Dermis blood vessel endothelial cell (primary cell): ENCODE measurements at regions not wholly inside any gene's neighbourhood (a gene's known extent, or its start where the extent isn't known, plus 50 kb on each side); places are given as distances from the start of the nearest gene placed in this dataset.
"Not testable (repeated sequence)": the region's sequence is repeated elsewhere in the genome, so short reads cannot be mapped to it uniquely, and the experiment has no call there.

Experiments used
- DNase-seq: peaks from one replicate; pipeline ENCODE4 v3.0.0; 2010

- DNase-seq = no peak
These were observed 214.4 kb upstream of the CBLB start for GRCh38 chr3:106083207-106083606.

- DNase-seq = no peak
These were observed 215.0 kb upstream of the CBLB start for GRCh38 chr3:106083854-106084253.

- no peak for DNase-seq
These were observed 217.2 kb upstream of the CBLB start for GRCh38 chr3:106086038-106086437.

- DNase-seq = no peak
These were observed 217.8 kb upstream of the CBLB start for GRCh38 chr3:106086636-106087035.

GRCh38 chr3:106088304-106088703 is 219.5 kb upstream of the CBLB start:
- DNase-seq = no peak

GRCh38 chr3:106088899-106089298 is 220.1 kb upstream of the CBLB start:
- no peak for DNase-seq

GRCh38 chr3:106089806-106090205 is 221.0 kb upstream of the CBLB start:
- no peak for DNase-seq

GRCh38 chr3:106092792-106093191 is 224.0 kb upstream of the CBLB start:
- DNase-seq = no peak

- DNase-seq = no peak
These were observed 224.8 kb upstream of the CBLB start for GRCh38 chr3:106093616-106094015.

GRCh38 chr3:106097817-106098435 is 229.1 kb upstream of the CBLB start:
- no peak for DNase-seq

- no peak for DNase-seq
These were observed 234.6 kb upstream of the CBLB start for GRCh38 chr3:106103383-106103782.

GRCh38 chr3:106104078-106104477 is 235.3 kb upstream of the CBLB start:
- no peak for DNase-seq

GRCh38 chr3:106108925-106109324 is 240.1 kb upstream of the CBLB start:
- no peak for DNase-seq

- not testable (repeated sequence) for DNase-seq
These were observed 243.7 kb upstream of the CBLB start for GRCh38 chr3:106112561-106112960.

- DNase-seq = no peak
These were observed 244.9 kb upstream of the CBLB start for GRCh38 chr3:106113747-106114146.

- no peak for DNase-seq
These were observed 245.4 kb upstream of the CBLB start for GRCh38 chr3:106114220-106114619.

- DNase-seq = no peak
These were observed 246.0 kb upstream of the CBLB start for GRCh38 chr3:106114848-106115247.

- no peak for DNase-seq
These were observed 246.7 kb upstream of the CBLB start for GRCh38 chr3:106115557-106115956.

- DNase-seq = no peak
These were observed 248.1 kb upstream of the CBLB start for GRCh38 chr3:106116733-106117489.

- no peak for DNase-seq
These were observed 248.7 kb upstream of the CBLB start for GRCh38 chr3:106117490-106117858.

GRCh38 chr3:106119614-106120082 is 250.8 kb upstream of the CBLB start:
- DNase-seq = no peak

GRCh38 chr3:106120356-106120755 is 251.5 kb upstream of the CBLB start:
- DNase-seq = no peak

- no peak for DNase-seq
These were observed 252.9 kb upstream of the CBLB start for GRCh38 chr3:106121491-106122289.

- DNase-seq = no peak
These were observed 256.0 kb upstream of the CBLB start for GRCh38 chr3:106124818-106125217.
